OCI-LY1 (cell line): ENCODE measurements at regions not wholly inside any gene's neighbourhood (a gene's known extent, or its start where the extent isn't known, plus 50 kb on each side); places are given as distances from the start of the nearest gene placed in this dataset.
A peak's percentile ranks its signal among the peaks of the same experiment; 100 is the strongest.

ENCODE experiments used
- CTCF ChIP-seq: fragments of 200-600 bp; sonication (generic), shearing (Covaris generic); IDR thresholded peaks from 2 replicates; pipeline ENCODE4 v1.5.1; 2017; ENCODE audit warnings: mild to moderate bottlenecking, antibody characterized with exemption, low read length, moderate library complexity, mixed read lengths
- EZH2 ChIP-seq: fragments of 200-600 bp; sonication (generic), shearing (Covaris generic); IDR thresholded peaks from 2 replicates; pipeline ENCODE4 v1.8.0; 2017; ENCODE audit warnings: borderline replicate concordance, mixed run types, mild to moderate bottlenecking, antibody characterized with exemption, low read length, moderate library complexity, mixed read lengths

GRCh38 chr15:93617443-93617842 is 528.4 kb upstream of the RGMA start:
- TF ChIP-seq CTCF, result peak; percentile 27; the same call in 1 of the 2 replicates
- TF ChIP-seq EZH2, result no peak
